Endothelial cell of umbilical vein (primary cell): ENCODE measurements at regions not wholly inside any gene's neighbourhood (a gene's known extent, or its start where the extent isn't known, plus 50 kb on each side); places are given as distances from the start of the nearest gene placed in this dataset.

Source experiments
- BruUV-seq: library from RNA; stranded (reverse); fragments of 400-500 nt; replicated peaks from 2 replicates; lab custom pipeline; 2021; lab: Mats Ljungman, UMichigan
- CTCF ChIA-PET: fragments of 300-600, 350-600 bp; sonication (Branson Sonifier 250); formaldehyde crosslinking; loops from one replicate; lab custom pipeline; 2021; ENCODE audit warnings: antibody characterized with exemption, inconsistent platforms; lab: Charles Lee
- POLR2A ChIA-PET: fragments of 300-600, 350-600 bp; sonication (Branson Sonifier 250); formaldehyde crosslinking; loops from one replicate; lab custom pipeline; 2021; ENCODE audit warnings: antibody characterized with exemption, inconsistent platforms; lab: Charles Lee
- DNase-seq: peaks from one replicate; pipeline ENCODE4 v3.0.0-alpha.2; 2011; ENCODE audit warnings: low read depth, low spot score
- FAIRE-seq: peaks from 2 replicates; lab custom pipeline; 2011; peaks lifted over from hg19 to GRCh38; lab: Jason Lieb, UNC
- H2AFZ ChIP-seq: 2 replicates; pipeline ENCODE4 v1.6.0; 2012; ENCODE audit warnings: low read depth, low read length, control low read depth, inconsistent platforms
- H3K27ac ChIP-seq: 2 replicates; pipeline ENCODE4 v1.5.1; 2011; ENCODE audit warnings: low read depth, mild to moderate bottlenecking, control low read depth, low read length, moderate library complexity; ENCODE audit not compliant: insufficient read depth
- H3K27me3 ChIP-seq, 2 experiments: 2 replicates each; pipeline versions ENCODE4 v1.6.0 to v1.6.1; 2011; ENCODE audit warnings: low read length in 2 of 2, mixed read lengths in 1 of 2; ENCODE audit not compliant: control insufficient read depth in 2 of 2, insufficient read depth in 2 of 2
- H3K36me3 ChIP-seq, 2 experiments: 2 replicates in 1 of 2; 3 replicates in 1 of 2; pipeline ENCODE4 v1.5.1; 2011; ENCODE audit warnings: low read length in 2 of 2, mild to moderate bottlenecking in 1 of 2, moderate library complexity in 1 of 2; ENCODE audit not compliant: control insufficient read depth in 2 of 2, insufficient read depth in 2 of 2; ENCODE audit errors: extremely low read depth in 1 of 2
- H3K4me1 ChIP-seq: 3 replicates; pipeline ENCODE4 v1.5.1; 2011; ENCODE audit warnings: mild to moderate bottlenecking, low read length; ENCODE audit not compliant: control insufficient read depth, insufficient read depth; ENCODE audit errors: extremely low read depth
- H3K4me2 ChIP-seq: 2 replicates; pipeline ENCODE4 v1.6.1; 2011; ENCODE audit warnings: low read length, control low read depth, mixed read lengths; ENCODE audit not compliant: insufficient read depth
- H3K4me3 ChIP-seq, 3 experiments: fragments of 200-600 bp in 1 of 3; sonication (generic), shearing (Covaris generic) in 1 of 3; replicated peaks in 1 of 3; 2 replicates each; pipeline ENCODE4 v1.5.1; 2011 to 2016; ENCODE audit warnings: control low read depth in 3 of 3, low read length in 3 of 3, mild to moderate bottlenecking in 2 of 3, inconsistent platforms in 1 of 3, low read depth in 1 of 3, moderate library complexity in 1 of 3; ENCODE audit not compliant: insufficient read depth in 1 of 3
- H3K79me2 ChIP-seq: 2 replicates; pipeline ENCODE4 v1.6.0; 2012; ENCODE audit warnings: low read length, inconsistent platforms; ENCODE audit not compliant: control insufficient read depth, insufficient read depth
- H3K9ac ChIP-seq: replicated peaks from 2 replicates; pipeline ENCODE3; 2011; ENCODE audit warnings: low read length, control low read depth; ENCODE audit not compliant: insufficient read depth; ENCODE audit errors: extremely low read depth
- H3K9me1 ChIP-seq: replicated peaks from 3 replicates; pipeline ENCODE4 v1.6.0; 2011; ENCODE audit warnings: mild to moderate bottlenecking, low read length; ENCODE audit not compliant: control insufficient read depth, insufficient read depth; ENCODE audit errors: extremely low read depth
- H3K9me3 ChIP-seq: replicated peaks from 2 replicates; pipeline ENCODE4 v1.5.1; 2012; ENCODE audit warnings: low read length, inconsistent platforms; ENCODE audit not compliant: control insufficient read depth, insufficient read depth
- H4K20me1 ChIP-seq: replicated peaks from 2 replicates; pipeline ENCODE3; 2011; ENCODE audit warnings: mild to moderate bottlenecking, low read length; ENCODE audit not compliant: control insufficient read depth, insufficient read depth; ENCODE audit errors: extremely low read depth
- CTCF ChIP-seq, 2 donors: IDR thresholded peaks; 1 replicate in 1 of 2; 2 replicates in 1 of 2; pipeline ENCODE4 v1.5.1; 2011; ENCODE audit warnings: low read length in 2 of 2, mild to moderate bottlenecking in 2 of 2, moderate library complexity in 2 of 2, control low read depth in 1 of 2, inconsistent platforms in 1 of 2, low read depth in 1 of 2; ENCODE audit not compliant: insufficient read depth in 1 of 2; ENCODE audit errors: extremely low read depth in 1 of 2
- EZH2 ChIP-seq: IDR thresholded peaks from 2 replicates; pipeline ENCODE4 v1.6.1; 2012; ENCODE audit warnings: borderline replicate concordance, low read depth, mild to moderate bottlenecking, moderate library complexity, low read length, inconsistent platforms; ENCODE audit not compliant: severe bottlenecking
- FOS ChIP-seq: IDR thresholded peaks from 2 replicates; pipeline ENCODE4 v1.6.1; 2011; ENCODE audit warnings: mild to moderate bottlenecking, low read length, moderate library complexity, borderline replicate concordance; ENCODE audit not compliant: insufficient read depth
- GATA2 ChIP-seq: IDR thresholded peaks from 2 replicates; pipeline ENCODE4 v1.7.0; 2011; ENCODE audit warnings: low read depth, mild to moderate bottlenecking, moderate library complexity, mixed read lengths, low read length; ENCODE audit not compliant: insufficient read length, insufficient read depth
- JUN ChIP-seq: IDR thresholded peaks from 2 replicates; pipeline ENCODE4 v1.6.1; 2011; ENCODE audit warnings: borderline replicate concordance, low read depth; ENCODE audit not compliant: insufficient read length, insufficient read depth
- MAX ChIP-seq: IDR thresholded peaks from 2 replicates; pipeline ENCODE4 v1.6.1; 2011; ENCODE audit not compliant: insufficient read depth, insufficient read length
- MYC ChIP-seq: IDR thresholded peaks from one replicate; pipeline ENCODE4 v1.6.1; 2011; ENCODE audit warnings: mild to moderate bottlenecking, low read depth, low read length
- POLR2A ChIP-seq: IDR thresholded peaks from 2 replicates; pipeline ENCODE4 v1.6.1; 2012; ENCODE audit warnings: low read depth, mild to moderate bottlenecking, control low read depth, low read length
- POLR2AphosphoS5 ChIP-seq: IDR thresholded peaks from 2 replicates; pipeline ENCODE4 v1.6.1; 2012; ENCODE audit warnings: low read depth, mild to moderate bottlenecking, control low read depth, low read length, moderate library complexity; ENCODE audit not compliant: insufficient read depth
- dilution Hi-C: fragments of 300-500 bp; cut with MboI; formaldehyde crosslinking; loops from one replicate; pipeline ENCODE4 v1.15.0; 2019; ENCODE audit warnings: low sequenced_read_pairs; ENCODE audit not compliant: extremely low pct_ligation_motif_present
- intact Hi-C: fragments of 100-400 bp; cut with micrococcal nuclease; formaldehyde crosslinking; loops from one replicate; pipeline ENCODE4 v1.10.0; 2022

DNA sequence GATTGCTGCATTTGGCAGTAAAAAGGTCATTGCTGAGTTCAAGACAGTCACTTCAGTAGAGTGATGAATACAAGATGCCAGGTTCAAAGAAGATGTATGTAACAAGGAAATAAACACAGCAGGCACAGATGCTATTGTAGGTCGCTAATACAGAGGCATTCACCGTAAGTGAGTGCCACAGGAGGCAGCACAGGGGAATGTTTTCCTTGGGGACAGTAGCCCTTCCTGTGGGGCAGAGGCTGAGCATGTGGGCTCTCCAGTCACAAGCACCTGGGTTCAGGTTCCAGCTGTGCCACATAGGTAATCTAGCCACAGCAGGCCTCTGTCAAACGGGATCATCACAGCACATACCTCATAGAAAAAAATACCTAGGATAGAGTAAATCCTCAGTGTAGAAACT is 86.3 kb downstream of the RSL24D1 start:
- dilution Hi-C loops, result no loop called here

More for the DNA sequence above, 86.3 kb downstream of the RSL24D1 start:
- Histone ChIP-seq H3K4me1 (no peaks in the 10 kb centered on the region), H3K27ac (no peak overlapping the region), H4K20me1 (no peaks in the 10 kb centered on the region), H3K4me3 (no peak overlapping the region), H3K9ac (no peak overlapping the region), H2AFZ (no peak overlapping the region), H3K9me3 (no peaks in the 10 kb centered on the region), H3K4me2 (no peak overlapping the region), H3K27me3 (no peaks in the 10 kb centered on the region), H3K36me3 (no peaks in the 10 kb centered on the region), H3K79me2 (no peaks in the 10 kb centered on the region), H3K9me1 (no peaks in the 10 kb centered on the region)
- no TSS peak for BruUV-seq
- FAIRE-seq, result no peak
- POLR2A ChIA-PET, result no interaction called here
- TF ChIP-seq CTCF (IDR thresholded peaks at IDR 0.05; ENCODE audit: extremely low read depth in 1 of 2, insufficient read depth in 1 of 2, low read depth in 1 of 2, low read length in 2 of 2) (no peak), EZH2 (no peak), POLR2AphosphoS5 (no peak), MAX (no peak), GATA2 (no peak), MYC (no peak), JUN (no peak), FOS (no peak), POLR2A (no peak)
- no peak for DNase-seq
- CTCF ChIA-PET, result no interaction called here
- intact Hi-C loops, result loop anchor here (5.0 kb wide), 1 partner anchor 327 kb away; no protein-coding TSS in a partner anchor
